ENCODE measurements at regions not wholly inside any gene's neighbourhood (a gene's known extent, or its start where the extent isn't known, plus 50 kb on each side); places are given as distances from the start of the nearest gene placed in this dataset.

DNA sequence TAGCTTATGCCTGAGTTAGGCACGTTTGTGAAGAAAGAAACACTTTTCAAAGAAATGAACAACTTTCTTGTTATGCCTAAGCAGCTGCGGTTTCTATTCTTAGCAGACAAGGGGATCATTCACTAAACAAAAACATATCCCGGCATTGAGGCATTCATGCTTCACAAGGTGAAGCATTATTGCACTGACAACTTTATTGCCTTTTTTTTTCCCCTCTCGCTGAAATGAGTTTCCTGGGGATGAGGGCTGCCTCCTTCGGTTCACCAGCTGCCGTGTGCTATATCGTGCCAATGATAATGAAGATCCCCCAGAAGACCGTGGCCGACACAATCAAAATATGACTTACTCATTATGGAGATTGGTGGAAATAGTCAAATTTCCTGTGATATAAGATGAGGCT, 288.2 kb upstream of the ST6GAL2 start:
- Histone ChIP-seq H3K4me2 (replicated peaks; ENCODE audit: extremely low read depth, low read length, poor library complexity, severe bottlenecking) (no peak overlapping the region), H3K4me1 (ENCODE audit: control insufficient read depth in 1 of 2, insufficient read depth in 2 of 2, low read length in 2 of 2) (no peaks in the 10 kb centered on the region), H4K20me1 (ENCODE audit: insufficient read depth, low read length) (no peaks in the 10 kb centered on the region), H3K4me3 (replicated peaks in 1 of 3; ENCODE audit: low read depth in 2 of 3, low read length in 3 of 3) (no peak overlapping the region), H3K9me3 (replicated peaks in 1 of 2; ENCODE audit: control insufficient read depth in 1 of 2, insufficient read depth in 1 of 2, low read length in 2 of 2) (peaks cover 6 to 8% of the 10 kb centered on the region in 2 donors), H3K79me2 (ENCODE audit: insufficient read depth, low read length) (no peaks in the 10 kb centered on the region), H2AFZ (ENCODE audit: insufficient read depth, low read depth, low read length, poor library complexity, severe bottlenecking) (no peak overlapping the region), H3K9ac (ENCODE audit: insufficient read depth, low read length, poor library complexity, severe bottlenecking) (no peak overlapping the region), H3K36me3 (replicated peaks in 1 of 2; ENCODE audit: control insufficient read depth in 1 of 2, insufficient read depth in 2 of 2, low read length in 2 of 2) (no peaks in the 10 kb centered on the region), H3K27ac (ENCODE audit: low read depth in 1 of 2, low read length in 2 of 2) (no peak overlapping the region), H3K27me3 (ENCODE audit: control insufficient read depth in 2 of 2, insufficient read depth in 2 of 2, low read length in 2 of 2) (no peaks in the 10 kb centered on the region)
- H3K27me3 Mint-ChIP-seq (ENCODE audit: low read depth in 3 of 3), result peaks cover 0 to 2% (median 0%) of the 10 kb centered on the region in 3 donors
- H3K36me3 Mint-ChIP-seq, result no peaks in the 10 kb centered on the region
- H3K27ac Mint-ChIP-seq, result no peak overlapping the region
- TF ChIP-seq, protein P1, sequence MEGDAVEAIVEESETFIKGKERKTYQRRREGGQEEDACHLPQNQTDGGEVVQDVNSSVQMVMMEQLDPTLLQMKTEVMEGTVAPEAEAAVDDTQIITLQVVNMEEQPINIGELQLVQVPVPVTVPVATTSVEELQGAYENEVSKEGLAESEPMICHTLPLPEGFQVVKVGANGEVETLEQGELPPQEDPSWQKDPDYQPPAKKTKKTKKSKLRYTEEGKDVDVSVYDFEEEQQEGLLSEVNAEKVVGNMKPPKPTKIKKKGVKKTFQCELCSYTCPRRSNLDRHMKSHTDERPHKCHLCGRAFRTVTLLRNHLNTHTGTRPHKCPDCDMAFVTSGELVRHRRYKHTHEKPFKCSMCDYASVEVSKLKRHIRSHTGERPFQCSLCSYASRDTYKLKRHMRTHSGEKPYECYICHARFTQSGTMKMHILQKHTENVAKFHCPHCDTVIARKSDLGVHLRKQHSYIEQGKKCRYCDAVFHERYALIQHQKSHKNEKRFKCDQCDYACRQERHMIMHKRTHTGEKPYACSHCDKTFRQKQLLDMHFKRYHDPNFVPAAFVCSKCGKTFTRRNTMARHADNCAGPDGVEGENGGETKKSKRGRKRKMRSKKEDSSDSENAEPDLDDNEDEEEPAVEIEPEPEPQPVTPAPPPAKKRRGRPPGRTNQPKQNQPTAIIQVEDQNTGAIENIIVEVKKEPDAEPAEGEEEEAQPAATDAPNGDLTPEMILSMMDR (IDR thresholded peaks at IDR 0.05), result no peak
- DNase-seq, result no peak
- whole genome bisulfite sequencing (ENCODE audit: insufficient coverage), result 90% methylated on average over 3 of the region's 9 CpGs
- peaks cover 0 to 15% (median 6%) of the 10 kb centered on the region in 7 donors for H3K9me3 Mint-ChIP-seq
- no peaks in the 10 kb centered on the region for H3K4me1 Mint-ChIP-seq
- intact Hi-C loops (cut with micrococcal nuclease), result no loop called here
- no peak overlapping the region for H3K4me3 Mint-ChIP-seq

GRCh38 chr2:107182981-107183380, 297.0 kb upstream of the ST6GAL2 start:
- no peak overlapping the region for H3K4me3 Mint-ChIP-seq
- intact Hi-C loops (cut with micrococcal nuclease), result no loop called here
- no peaks in the 10 kb centered on the region for H4K20me1 ChIP-seq (ENCODE audit: insufficient read depth, low read length)
- no peak overlapping the region for H3K27ac ChIP-seq (ENCODE audit: low read depth in 1 of 2, low read length in 2 of 2)
- no CpG with 5 or more reads among the region's 4 CpGs for WGBS (ENCODE audit: insufficient coverage)
- no peak for DNase-seq
- H3K36me3 Mint-ChIP-seq, result no peaks in the 10 kb centered on the region
- no peak overlapping the region for H3K4me2 ChIP-seq (replicated peaks; ENCODE audit: extremely low read depth, low read length, poor library complexity, severe bottlenecking)
- peaks cover 9 to 21% (median 12%) of the 10 kb centered on the region in 7 donors for H3K9me3 Mint-ChIP-seq
- H3K4me1 Mint-ChIP-seq, result no peaks in the 10 kb centered on the region
- H3K9me3 ChIP-seq (replicated peaks in 1 of 2; ENCODE audit: control insufficient read depth in 1 of 2, insufficient read depth in 1 of 2, low read length in 2 of 2), result peaks cover 7 to 21% of the 10 kb centered on the region in 2 donors
- H3K27ac Mint-ChIP-seq, result no peak overlapping the region
- no peak overlapping the region for H2AFZ ChIP-seq (ENCODE audit: insufficient read depth, low read depth, low read length, poor library complexity, severe bottlenecking)
- H3K27me3 Mint-ChIP-seq (ENCODE audit: low read depth in 3 of 3), result no peaks in the 10 kb centered on the region
- TF ChIP-seq, protein P1 (IDR thresholded peaks at IDR 0.05), result no peak
- no peaks in the 10 kb centered on the region for H3K4me1 ChIP-seq (ENCODE audit: control insufficient read depth in 1 of 2, insufficient read depth in 2 of 2, low read length in 2 of 2)
- no peak overlapping the region for H3K4me3 ChIP-seq (replicated peaks in 1 of 3; ENCODE audit: low read depth in 2 of 3, low read length in 3 of 3)
- no peaks in the 10 kb centered on the region for H3K36me3 ChIP-seq (replicated peaks in 1 of 2; ENCODE audit: control insufficient read depth in 1 of 2, insufficient read depth in 2 of 2, low read length in 2 of 2)
- no peaks in the 10 kb centered on the region for H3K79me2 ChIP-seq (ENCODE audit: insufficient read depth, low read length)
- H3K9ac ChIP-seq (ENCODE audit: insufficient read depth, low read length, poor library complexity, severe bottlenecking), result no peak overlapping the region
- H3K27me3 ChIP-seq (ENCODE audit: control insufficient read depth in 2 of 2, insufficient read depth in 2 of 2, low read length in 2 of 2), result no peaks in the 10 kb centered on the region

Data from CD14-positive monocyte (primary cell).